OCI-LY7 (cell line): ENCODE measurements at regions not wholly inside any gene's neighbourhood (a gene's known extent, or its start where the extent isn't known, plus 50 kb on each side); places are given as distances from the start of the nearest gene placed in this dataset.

ENCODE experiments used
- BruUV-seq: library from RNA; stranded (reverse); fragments of 400-500 nt; replicated peaks from 2 replicates; lab custom pipeline; 2021; lab: Mats Ljungman, UMichigan
- CTCF ChIA-PET: fragments of 300-600 bp; sonication (Branson Sonifier 250); formaldehyde crosslinking; loops from one replicate; lab custom pipeline; 2022; ENCODE audit warnings: antibody characterized with exemption; ENCODE audit not compliant: unreplicated experiment; lab: Charles Lee
- POLR2A ChIA-PET: fragments of 300-600 bp; sonication (Branson Sonifier 250); formaldehyde crosslinking; loops from one replicate; lab custom pipeline; 2022; ENCODE audit warnings: antibody characterized with exemption; lab: Charles Lee
- DNase-seq: peaks from one replicate; pipeline ENCODE4 v3.0.0-alpha.2; 2015; ENCODE audit warnings: low spot score
- H2AFZ ChIP-seq: fragments of 200-600 bp; sonication (generic), shearing (Covaris generic); 2 replicates; pipeline ENCODE4 v1.6.1; 2014; ENCODE audit warnings: mild to moderate bottlenecking, antibody characterized with exemption, low read length, moderate library complexity
- H3K27ac ChIP-seq: fragments of 200-600 bp; sonication (generic); 2 replicates; pipeline ENCODE4 v1.5.1; 2014; ENCODE audit warnings: mixed run types, low read depth, mild to moderate bottlenecking, moderate library complexity, low read length, inconsistent platforms; ENCODE audit not compliant: poor library complexity, severe bottlenecking
- H3K36me3 ChIP-seq: fragments of 200-600 bp; sonication (generic); 2 replicates; pipeline ENCODE4 v1.6.1; 2014; ENCODE audit warnings: mild to moderate bottlenecking, antibody characterized with exemption, low read length, moderate library complexity, mixed read lengths; ENCODE audit not compliant: insufficient read depth
- H3K4me1 ChIP-seq: fragments of 200-600 bp; sonication (generic); 2 replicates; pipeline ENCODE4 v1.5.1; 2014; ENCODE audit warnings: mild to moderate bottlenecking, low read length; ENCODE audit not compliant: insufficient read depth, poor library complexity, severe bottlenecking
- H3K4me2 ChIP-seq: fragments of 200-600 bp; sonication (generic); 2 replicates; pipeline ENCODE4 v1.6.1; 2014; ENCODE audit warnings: mild to moderate bottlenecking, low read length
- H3K4me3 ChIP-seq: fragments of 200-600 bp; sonication (generic); 2 replicates; pipeline ENCODE4 v1.5.1; 2014; ENCODE audit warnings: mild to moderate bottlenecking, low read depth, low read length; ENCODE audit not compliant: poor library complexity, severe bottlenecking
- H3K79me2 ChIP-seq: fragments of 200-600 bp; sonication (generic); 2 replicates; pipeline ENCODE4 v1.6.1; 2016; ENCODE audit warnings: low read depth, mild to moderate bottlenecking, low read length, moderate library complexity, mixed read lengths; ENCODE audit not compliant: insufficient read depth
- H3K9me2 ChIP-seq: fragments of 200-600 bp; sonication (generic); 2 replicates; pipeline ENCODE4 v1.6.1; 2016; ENCODE audit warnings: mild to moderate bottlenecking, low read length, mixed read lengths; ENCODE audit not compliant: insufficient read depth
- H3K9me3 ChIP-seq: fragments of 200-600 bp; sonication (generic); 2 replicates; pipeline ENCODE4 v1.6.1; 2014; ENCODE audit warnings: mild to moderate bottlenecking, mixed run types, low read length, mixed read lengths
- H4K20me1 ChIP-seq: fragments of 200-600 bp; sonication (generic); 2 replicates; pipeline ENCODE4 v1.6.1; 2014; ENCODE audit warnings: mild to moderate bottlenecking, antibody characterized with exemption, low read length, moderate library complexity, mixed read lengths; ENCODE audit not compliant: insufficient read depth
- EZH2phosphoT487 ChIP-seq: fragments of 200-600 bp; sonication (generic); IDR thresholded peaks from 2 replicates; pipeline ENCODE4 v1.6.1; 2018; ENCODE audit warnings: low read depth, borderline replicate concordance, mild to moderate bottlenecking, mixed run types, antibody characterized with exemption, low read length, moderate library complexity, mixed read lengths
- intact Hi-C: fragments of 100-400 bp; cut with micrococcal nuclease; formaldehyde crosslinking; loops from one replicate; pipeline ENCODE4 v1.10.0; 2022; ENCODE audit not compliant: unreplicated experiment
- TF ChIP-seq, protein P1 (sequence below): fragments of 200-600 bp; sonication (generic); conservative IDR thresholded peaks from 2 replicates; pipeline ENCODE4 v1.5.1; 2014; ENCODE audit warnings: mild to moderate bottlenecking, antibody characterized with exemption, low read length, moderate library complexity, mixed read lengths

DNA sequence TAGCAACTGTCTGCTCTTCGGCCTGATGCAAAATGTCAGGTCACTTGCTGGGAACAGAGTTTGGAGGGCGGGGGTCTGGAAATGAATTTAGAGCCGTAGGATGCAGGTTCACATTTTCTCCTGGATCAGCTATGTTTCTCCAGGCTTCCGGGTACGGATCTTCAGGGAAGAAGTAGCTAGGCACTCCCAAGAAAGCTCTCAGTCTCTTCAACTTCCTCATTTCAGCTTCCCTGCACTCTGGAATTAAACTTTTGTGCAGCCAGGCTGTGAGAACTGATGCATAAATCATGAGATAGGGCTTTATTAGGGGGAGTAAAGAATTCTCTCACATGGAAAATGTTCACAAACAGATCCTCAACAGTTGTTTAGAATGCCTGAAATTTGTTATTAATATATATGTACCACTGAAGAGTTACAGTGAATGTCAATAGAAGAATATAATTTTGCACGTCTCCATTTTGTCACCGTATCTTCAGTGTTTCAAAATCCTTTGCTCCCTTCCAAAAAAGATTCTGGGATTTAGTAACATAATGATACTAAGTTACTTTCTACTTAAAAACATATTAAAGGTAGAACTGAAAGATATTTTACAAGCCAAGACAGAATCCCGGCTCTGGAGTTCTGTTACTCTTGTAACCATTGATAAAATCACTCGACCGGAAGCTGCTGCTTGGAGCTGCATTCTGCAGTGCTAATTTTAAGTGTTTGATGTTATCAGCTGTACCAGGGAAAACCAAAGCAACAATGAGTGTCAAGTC lies 178.5 kb upstream of the P2RY1 start:
- Histone ChIP-seq H3K4me1 (no peaks in the 10 kb centered on the region), H3K79me2 (no peaks in the 10 kb centered on the region), H3K9me3 (no peaks in the 10 kb centered on the region), H3K36me3 (no peaks in the 10 kb centered on the region), H3K9me2 (no peaks in the 10 kb centered on the region), H3K4me3 (no peak overlapping the region), H2AFZ (no peak overlapping the region), H3K27ac (no peak overlapping the region), H4K20me1 (no peaks in the 10 kb centered on the region), H3K4me2 (no peak overlapping the region)
- CTCF ChIA-PET = no interaction called here
- no peak for DNase-seq
- no peak for TF ChIP-seq EZH2phosphoT487
- TF ChIP-seq, protein P1, sequence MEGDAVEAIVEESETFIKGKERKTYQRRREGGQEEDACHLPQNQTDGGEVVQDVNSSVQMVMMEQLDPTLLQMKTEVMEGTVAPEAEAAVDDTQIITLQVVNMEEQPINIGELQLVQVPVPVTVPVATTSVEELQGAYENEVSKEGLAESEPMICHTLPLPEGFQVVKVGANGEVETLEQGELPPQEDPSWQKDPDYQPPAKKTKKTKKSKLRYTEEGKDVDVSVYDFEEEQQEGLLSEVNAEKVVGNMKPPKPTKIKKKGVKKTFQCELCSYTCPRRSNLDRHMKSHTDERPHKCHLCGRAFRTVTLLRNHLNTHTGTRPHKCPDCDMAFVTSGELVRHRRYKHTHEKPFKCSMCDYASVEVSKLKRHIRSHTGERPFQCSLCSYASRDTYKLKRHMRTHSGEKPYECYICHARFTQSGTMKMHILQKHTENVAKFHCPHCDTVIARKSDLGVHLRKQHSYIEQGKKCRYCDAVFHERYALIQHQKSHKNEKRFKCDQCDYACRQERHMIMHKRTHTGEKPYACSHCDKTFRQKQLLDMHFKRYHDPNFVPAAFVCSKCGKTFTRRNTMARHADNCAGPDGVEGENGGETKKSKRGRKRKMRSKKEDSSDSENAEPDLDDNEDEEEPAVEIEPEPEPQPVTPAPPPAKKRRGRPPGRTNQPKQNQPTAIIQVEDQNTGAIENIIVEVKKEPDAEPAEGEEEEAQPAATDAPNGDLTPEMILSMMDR = no peak
- POLR2A ChIA-PET = interaction anchor here (1.0 to 1.8 kb wide), 2 partner anchors 15 to 18 kb away, joined by 3 to 5 read pairs; no protein-coding TSS in a partner anchor
- no TSS peak for BruUV-seq
- intact Hi-C loops = no loop called here

DNA sequence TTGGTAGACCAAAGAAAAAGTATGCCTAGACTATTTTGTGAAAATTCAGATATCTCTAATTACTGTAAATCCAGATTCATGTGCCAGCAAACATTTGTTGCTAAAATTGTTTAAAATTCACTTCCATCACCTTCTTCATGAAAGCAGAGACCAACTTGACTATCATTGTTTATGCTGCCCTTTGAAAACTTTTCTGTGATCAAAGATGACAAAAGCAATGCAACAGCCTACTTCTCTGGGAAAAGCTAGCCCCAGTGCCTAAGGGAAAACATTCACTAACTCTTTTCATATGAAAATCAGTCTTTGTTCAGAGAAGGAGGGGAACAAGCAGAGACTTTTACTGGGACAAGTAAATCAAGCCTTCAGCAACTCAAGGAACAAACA lies 178.0 kb upstream of the P2RY1 start:
- H4K20me1 ChIP-seq = no peaks in the 10 kb centered on the region
- DNase-seq = no peak
- BruUV-seq = no TSS peak
- H3K27ac ChIP-seq = no peak overlapping the region
- no peaks in the 10 kb centered on the region for H3K36me3 ChIP-seq
- ChIA-PET CTCF (no interaction called here), POLR2A (interaction anchor here (1.0 to 1.8 kb wide), 2 partner anchors 16 to 18 kb away, joined by 3 to 5 read pairs; no protein-coding TSS in a partner anchor)
- intact Hi-C loops = no loop called here
- no peaks in the 10 kb centered on the region for H3K9me2 ChIP-seq
- no peak overlapping the region for H3K4me3 ChIP-seq
- H3K79me2 ChIP-seq = no peaks in the 10 kb centered on the region
- H3K9me3 ChIP-seq = no peaks in the 10 kb centered on the region
- H3K4me2 ChIP-seq = no peak overlapping the region
- no peaks in the 10 kb centered on the region for H3K4me1 ChIP-seq
- H2AFZ ChIP-seq = no peak overlapping the region
- TF ChIP-seq, protein P1 = no peak
- no peak for TF ChIP-seq EZH2phosphoT487

GRCh38 chr3:152658977-152659720 lies 175.8 kb upstream of the P2RY1 start:
- Histone ChIP-seq H3K4me1 (no peaks in the 10 kb centered on the region), H3K79me2 (no peaks in the 10 kb centered on the region), H2AFZ (no peak overlapping the region), H3K36me3 (no peaks in the 10 kb centered on the region), H3K9me2 (no peaks in the 10 kb centered on the region), H3K9me3 (no peaks in the 10 kb centered on the region), H3K27ac (no peak overlapping the region), H3K4me3 (no peak overlapping the region), H4K20me1 (no peaks in the 10 kb centered on the region), H3K4me2 (no peak overlapping the region)
- CTCF ChIA-PET = no interaction called here
- no TSS peak for BruUV-seq
- no peak for DNase-seq
- POLR2A ChIA-PET = interaction anchor here (0.8 to 1.6 kb wide), 3 partner anchors 10 to 60 kb away, joined by 3 to 5 read pairs (median 4); no protein-coding TSS in a partner anchor
- no peak for TF ChIP-seq EZH2phosphoT487
- TF ChIP-seq, protein P1 = no peak
- intact Hi-C loops = no loop called here
